HG03064 (cell line): ENCODE measurements at regions not wholly inside any gene's neighbourhood (a gene's known extent, or its start where the extent isn't known, plus 50 kb on each side); places are given as distances from the start of the nearest gene placed in this dataset.
"Not testable (repeated sequence)": the region's sequence is repeated elsewhere in the genome, so short reads cannot be mapped to it uniquely, and the experiment has no call there.

Experiments
- ATAC-seq: cut with Tn5 transposase; IDR thresholded peaks from one replicate; pipeline ENCODE4 v1.9.1; 2021; ENCODE audit warnings: low read depth; ENCODE audit not compliant: unreplicated experiment

DNA sequence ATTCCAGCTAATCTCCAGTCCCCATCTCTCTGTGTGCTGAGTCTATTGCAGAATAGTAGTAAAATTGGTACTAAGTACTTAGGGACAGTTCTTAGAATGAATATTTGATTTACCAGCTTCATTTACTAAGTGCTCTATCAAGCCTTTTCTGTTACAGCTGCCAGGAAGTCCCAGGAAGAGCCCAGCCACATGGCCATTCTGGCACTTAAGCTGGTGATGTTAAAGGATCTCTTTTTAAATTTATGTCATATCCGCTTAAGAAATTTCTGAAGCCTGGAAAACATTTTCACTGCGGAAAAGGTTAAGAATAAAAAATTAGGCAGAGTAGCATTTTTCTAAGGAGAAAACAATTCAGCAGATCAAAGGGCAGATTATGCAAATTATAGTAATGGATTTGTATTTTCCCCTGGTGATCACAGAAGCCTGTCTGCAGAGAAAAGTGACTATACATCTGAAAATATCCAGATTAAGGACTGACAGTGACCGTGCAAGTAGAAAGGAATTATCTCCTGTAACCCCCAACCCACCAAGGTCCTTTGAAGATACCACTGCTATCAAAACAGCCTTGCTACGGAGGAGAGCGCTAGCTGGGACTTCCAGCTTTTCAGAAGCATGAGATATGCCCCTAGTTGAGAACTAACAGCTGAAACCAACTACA, 260.8 kb downstream of the SH3BP4 start:
- ATAC-seq: no peak

GRCh38 chr2:235215248-235215647, 263.4 kb downstream of the SH3BP4 start:
- ATAC-seq: no peak

DNA sequence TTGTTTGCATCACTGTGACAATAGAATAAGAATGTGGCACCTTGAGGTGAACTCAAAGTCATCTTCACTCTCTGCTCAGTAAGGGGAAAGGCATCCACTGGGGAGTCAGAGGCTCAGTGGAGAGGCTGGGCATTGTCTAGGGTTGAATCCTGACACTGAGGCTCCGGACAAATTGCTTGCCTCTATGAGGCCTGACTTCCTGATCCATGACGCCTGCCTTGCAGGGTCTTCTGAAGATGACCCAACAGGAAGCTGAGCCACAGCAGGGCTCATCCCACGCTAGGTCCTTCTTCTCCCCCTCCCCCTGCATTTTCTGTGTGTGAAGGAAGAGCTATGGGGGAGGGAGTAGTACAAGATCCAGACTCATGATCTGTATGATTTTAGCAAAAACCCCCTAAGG, 265.1 kb downstream of the SH3BP4 start:
- ATAC-seq: no peak

DNA sequence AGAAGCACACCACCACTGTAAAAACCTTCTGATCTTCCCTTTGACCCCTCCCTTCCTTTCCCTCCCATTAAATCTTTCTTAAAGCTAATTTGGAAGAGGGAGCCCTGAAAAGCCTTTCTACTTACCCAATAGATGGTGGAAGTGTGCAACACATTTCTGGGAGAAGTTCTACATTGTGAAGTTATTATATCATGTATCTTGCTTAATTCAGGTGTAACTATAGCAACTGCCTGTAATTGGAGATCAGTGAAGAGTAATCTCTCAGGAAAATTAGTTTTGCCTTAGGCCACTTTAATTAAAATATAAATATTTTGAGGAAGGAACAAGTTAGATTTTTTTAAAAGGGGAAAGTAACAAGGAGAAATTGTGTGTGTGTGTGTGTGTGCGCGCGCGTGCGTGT, 266.0 kb downstream of the SH3BP4 start:
- ATAC-seq: no peak

- no peak for ATAC-seq
These were observed 266.7 kb downstream of the SH3BP4 start for GRCh38 chr2:235218486-235218907.

DNA sequence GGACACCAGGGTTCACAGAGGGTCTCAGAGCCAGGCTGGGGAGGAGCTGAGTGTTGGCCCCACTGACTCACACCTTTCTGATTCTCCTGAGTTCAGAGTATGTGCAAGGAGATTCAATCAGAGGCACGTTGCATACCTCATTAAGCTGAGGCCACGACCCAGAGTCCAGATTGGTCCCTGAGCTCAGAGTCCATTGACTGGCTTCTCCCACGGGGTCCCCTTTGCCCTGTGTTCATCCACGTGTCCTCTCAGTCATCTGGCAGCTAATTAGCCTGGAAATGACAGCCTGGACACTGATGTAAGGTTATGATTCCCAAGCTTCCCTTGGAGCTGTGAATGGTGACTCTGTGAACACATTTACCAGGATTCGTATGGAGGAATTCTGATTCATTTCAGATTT, 267.2 kb downstream of the SH3BP4 start:
- ATAC-seq: no peak

- ATAC-seq: no peak
These were observed 268.5 kb downstream of the SH3BP4 start for GRCh38 chr2:235220331-235220730.

DNA sequence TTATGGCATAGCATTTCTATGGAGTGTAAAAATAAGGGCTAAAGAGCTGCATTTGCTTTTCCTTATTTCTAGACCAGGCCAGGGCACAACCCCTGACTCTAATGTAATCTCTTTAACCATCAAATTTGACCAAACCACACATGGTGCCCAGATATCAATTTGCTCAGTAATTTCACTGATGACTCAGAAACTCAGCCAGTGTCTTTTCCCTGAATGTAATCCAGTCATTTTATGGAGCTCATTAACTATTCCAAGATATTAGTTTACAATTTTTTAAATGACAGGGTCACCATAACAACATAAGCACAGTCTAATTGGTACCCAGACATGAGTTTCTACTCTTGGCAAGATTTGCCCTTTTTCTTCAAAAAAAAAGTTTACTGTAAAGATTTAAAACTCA, 270.8 kb upstream of the AGAP1 start:
- no peak for ATAC-seq

GRCh38 chr2:235224410-235224809, 269.4 kb upstream of the AGAP1 start:
- no peak for ATAC-seq

- no peak for ATAC-seq
These were observed 268.6 kb upstream of the AGAP1 start for GRCh38 chr2:235225261-235225660.

GRCh38 chr2:235227590-235227989, 266.3 kb upstream of the AGAP1 start:
- no peak for ATAC-seq

DNA sequence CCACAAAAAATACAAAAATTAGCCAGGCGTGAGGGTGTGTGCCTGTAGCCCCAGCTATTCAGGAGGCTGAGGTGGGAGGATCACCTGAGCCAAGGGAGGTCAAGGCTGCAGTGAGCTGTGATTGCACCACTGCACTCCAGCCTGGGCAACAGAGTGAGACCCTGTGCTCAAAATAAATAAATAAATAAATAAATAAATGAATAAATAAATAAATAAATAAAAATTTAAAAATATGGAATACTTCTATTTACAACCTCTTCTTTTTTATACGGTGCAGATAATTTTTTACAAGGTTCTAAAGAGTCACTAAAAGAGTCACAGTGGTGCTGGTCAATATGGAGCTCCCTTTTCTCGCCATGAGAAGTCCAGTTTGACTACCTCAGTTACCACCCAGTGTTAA, 265.4 kb upstream of the AGAP1 start:
- not testable (repeated sequence) for ATAC-seq

DNA sequence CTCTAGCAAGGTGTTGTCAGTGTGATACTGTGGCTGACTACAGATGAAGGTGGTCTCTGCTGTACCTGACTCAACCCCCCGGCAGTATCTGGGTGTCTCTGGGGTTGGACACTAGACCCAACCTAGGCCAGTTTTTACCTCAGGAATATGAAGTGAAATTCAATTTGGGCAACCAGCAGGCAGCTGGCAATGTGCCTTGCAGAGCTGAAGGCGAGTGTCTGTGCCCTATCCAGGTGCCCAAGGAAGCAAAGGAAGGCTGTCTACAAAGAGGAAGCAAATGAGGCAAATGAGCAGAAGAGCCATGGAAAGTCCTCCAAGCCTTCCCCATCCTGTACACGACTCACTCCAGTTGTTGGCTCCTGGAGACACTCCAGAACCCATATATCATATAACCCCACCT, 264.6 kb upstream of the AGAP1 start:
- ATAC-seq: no peak

DNA sequence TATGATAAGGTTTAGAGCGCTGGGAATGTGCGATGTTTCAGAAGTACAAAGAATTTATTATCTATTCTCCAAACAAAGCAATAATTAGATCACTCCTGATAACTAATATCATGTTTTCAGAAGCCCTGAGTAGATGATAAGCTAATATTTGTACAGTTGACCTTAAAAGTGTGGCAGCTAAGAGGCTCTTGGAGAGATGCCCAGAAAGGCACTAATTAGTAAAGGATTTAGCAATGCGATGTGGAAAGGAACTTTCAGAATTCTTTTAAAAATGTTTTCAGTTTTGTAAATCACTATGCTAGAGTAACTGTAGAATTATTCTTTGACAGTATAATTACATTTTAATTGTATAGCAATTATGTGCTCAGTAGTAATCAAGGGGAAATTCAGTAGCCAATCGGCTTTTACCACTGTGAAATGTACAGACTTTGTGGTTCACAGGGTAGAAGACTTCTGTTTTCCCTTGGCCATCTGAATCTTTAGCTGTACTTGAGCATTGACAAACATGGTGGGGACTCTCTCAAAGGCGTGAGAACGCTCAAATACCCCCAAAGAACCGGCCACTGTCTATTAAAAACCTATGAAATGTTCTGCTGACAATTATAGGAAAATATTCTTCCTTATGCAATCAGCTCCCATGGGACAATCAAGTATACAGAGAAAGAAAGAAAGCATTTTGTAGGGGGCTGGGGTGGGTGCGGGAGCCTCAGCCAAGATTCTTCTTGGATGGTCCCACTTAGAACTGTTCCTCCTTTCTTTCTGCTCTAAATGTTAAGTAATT, 262.8 kb upstream of the AGAP1 start:
- no peak for ATAC-seq

DNA sequence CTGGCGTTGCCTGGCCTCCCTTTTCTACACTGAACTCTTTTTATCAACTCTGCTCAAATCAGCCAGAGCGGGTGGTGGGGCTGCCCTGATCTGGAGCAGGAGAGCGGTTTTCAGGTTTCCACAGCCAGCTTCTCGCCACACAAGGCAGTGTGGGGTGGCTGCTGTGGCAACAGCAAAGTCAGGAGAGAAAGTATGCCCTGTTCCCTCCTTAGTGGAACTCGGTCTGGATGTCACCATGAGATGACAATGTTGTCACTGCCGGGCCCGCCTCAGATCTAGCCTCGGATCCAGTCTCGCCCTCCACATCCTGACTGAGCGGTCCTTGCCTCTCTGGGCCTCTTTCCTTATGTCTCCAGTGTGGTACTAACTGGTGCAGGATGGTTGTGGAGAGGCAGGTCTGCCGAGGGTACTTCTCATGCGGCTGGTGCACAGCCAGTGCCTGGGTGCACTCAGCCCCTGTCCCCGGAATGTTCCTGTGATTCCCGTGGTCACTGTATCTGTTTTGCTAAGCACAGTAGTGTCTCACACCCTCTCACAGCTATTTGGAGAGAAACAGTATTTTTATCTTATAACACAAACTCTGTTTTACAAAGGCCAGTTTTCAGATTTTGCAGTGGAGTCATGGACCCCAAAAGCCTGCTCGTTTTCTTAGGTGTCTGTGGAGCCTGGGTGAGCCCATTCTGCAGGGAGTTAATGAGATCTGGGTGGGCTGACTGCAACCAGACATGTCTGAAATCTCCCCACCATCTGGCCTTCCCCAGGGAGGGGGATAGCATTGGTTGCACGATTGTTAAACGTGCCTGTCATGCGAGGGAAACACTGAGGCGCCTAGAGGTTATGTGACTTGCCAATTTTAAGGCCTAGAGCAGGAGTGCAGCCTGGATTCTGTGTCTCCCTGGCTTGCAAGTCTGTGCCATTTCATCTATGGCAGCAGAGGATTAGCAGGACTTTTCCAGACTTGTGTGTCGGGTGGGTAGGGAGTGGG, 261.1 kb upstream of the AGAP1 start:
- no peak for ATAC-seq

DNA sequence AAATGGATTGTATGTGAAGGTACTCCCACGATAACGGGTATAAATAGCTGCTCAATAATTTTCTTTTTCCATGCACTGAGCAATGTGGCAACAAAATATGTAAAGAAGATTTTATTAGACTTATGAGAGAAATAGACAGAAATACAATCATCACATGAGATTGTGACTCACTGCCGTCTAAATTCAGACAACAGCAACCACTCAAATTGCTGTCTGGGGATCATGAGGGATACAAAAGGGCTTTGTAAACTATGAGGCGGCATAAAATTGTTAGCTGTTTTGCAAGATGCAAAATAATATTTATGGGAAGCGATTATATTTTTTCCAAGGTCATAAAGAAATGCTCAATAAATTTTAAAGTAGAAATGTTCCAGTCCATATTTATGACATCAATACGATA, 259.1 kb upstream of the AGAP1 start:
- ATAC-seq: no peak

- ATAC-seq: no peak
These were observed 257.7 kb upstream of the AGAP1 start for GRCh38 chr2:235235977-235236767.

DNA sequence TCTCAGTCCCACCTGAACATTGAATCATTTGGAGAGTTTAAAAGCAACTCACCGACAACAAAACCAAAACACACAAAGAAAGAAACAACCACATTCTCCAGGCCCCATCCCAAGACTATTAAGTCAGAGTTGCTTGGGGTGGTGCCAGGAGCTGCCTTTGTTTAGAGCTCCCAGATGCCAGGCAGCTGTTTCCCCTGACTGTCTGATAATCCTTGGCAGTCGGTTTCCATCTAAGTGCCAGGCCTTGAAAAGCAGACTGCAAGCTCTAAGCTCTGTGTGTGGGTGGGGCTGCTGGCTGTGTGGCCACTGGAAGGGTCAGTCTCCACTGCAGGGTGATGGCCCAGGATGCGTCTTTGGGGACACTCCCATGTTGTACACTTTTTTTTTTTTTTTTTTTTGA, 255.3 kb upstream of the AGAP1 start:
- no peak for ATAC-seq

GRCh38 chr2:235240574-235240973, 253.3 kb upstream of the AGAP1 start:
- ATAC-seq: no peak
